CMK (cell line): ENCODE measurements at regions not wholly inside any gene's neighbourhood (a gene's known extent, or its start where the extent isn't known, plus 50 kb on each side); places are given as distances from the start of the nearest gene placed in this dataset.
"Not testable (repeated sequence)": the region's sequence is repeated elsewhere in the genome, so short reads cannot be mapped to it uniquely, and the experiment has no call there.

ENCODE experiments used
- DNase-seq: peaks from one replicate; pipeline ENCODE4 v3.0.0-alpha.2; 2010; ENCODE audit warnings: low read depth

DNA sequence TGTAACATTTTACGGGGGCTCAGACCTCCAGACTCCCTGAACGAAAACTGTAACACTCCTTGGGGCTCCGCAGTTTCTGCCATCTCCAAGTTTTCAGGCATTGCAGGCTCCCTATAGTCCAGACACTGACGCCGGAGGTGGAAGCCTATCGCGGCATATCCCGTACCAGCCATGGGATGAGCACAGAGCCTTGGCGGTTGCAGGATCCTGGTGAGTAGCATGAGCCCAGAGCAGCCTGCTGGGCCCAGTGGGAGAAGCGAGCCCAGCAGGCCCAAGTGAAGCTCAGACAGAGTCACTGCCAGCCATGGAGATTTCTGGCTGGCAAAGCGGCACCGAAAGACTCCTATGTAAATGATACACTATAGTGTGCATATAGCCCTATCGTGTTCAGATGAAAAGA is 446.8 kb downstream of the COL11A1 start:
- no peak for DNase-seq

GRCh38 chr1:102659876-102660483 is 448.3 kb downstream of the COL11A1 start:
- DNase-seq, result not testable (repeated sequence)

- DNase-seq, result no peak
Measured at GRCh38 chr1:102655034-102655433, 453.3 kb downstream of the COL11A1 start.

- DNase-seq, result no peak
Measured at GRCh38 chr1:102640872-102641271, 467.4 kb downstream of the COL11A1 start.

- no peak for DNase-seq
Measured at GRCh38 chr1:102640312-102640711, 468.0 kb downstream of the COL11A1 start.

DNA sequence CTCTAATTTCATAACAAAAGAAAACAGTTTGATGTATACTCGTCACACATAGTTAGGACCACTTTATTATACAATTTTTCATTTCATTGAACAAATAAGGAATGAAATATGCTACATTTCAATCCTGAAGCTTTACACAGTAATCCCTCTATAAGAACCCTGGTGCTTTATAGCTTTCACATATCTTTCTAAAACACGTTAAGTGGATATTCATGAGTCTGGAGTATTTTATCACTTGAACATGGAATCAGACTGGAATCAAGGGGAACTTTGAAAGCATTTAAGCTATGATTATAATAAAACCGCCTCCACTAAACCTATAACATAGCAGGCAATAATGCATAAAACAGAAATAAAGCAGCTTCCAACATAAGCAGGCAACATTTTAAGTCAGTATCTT is 476.6 kb downstream of the COL11A1 start:
- DNase-seq, result no peak

DNA sequence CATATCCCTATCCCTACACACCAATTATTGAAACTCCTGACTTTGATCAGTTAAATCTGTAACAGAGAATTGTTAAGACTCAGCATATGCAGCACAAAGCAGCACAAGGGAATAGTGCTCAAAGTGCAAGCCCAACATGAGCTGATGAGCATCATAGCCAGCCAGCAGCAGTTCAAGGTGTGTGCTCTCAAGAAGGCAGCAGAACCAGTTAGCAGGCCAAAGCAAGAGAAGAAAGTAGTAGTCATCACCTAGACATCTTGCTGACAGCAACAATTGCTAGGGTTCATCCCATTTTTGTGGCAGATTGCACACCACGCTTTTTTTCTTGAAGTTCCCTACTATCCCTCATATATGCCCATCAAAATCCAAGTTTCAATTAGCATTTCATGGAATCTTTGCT is 478.3 kb downstream of the COL11A1 start:
- DNase-seq, result no peak

GRCh38 chr1:102628109-102628613 is 480.2 kb downstream of the COL11A1 start:
- no peak for DNase-seq

GRCh38 chr1:102627145-102627544 is 481.2 kb downstream of the COL11A1 start:
- DNase-seq, result no peak

GRCh38 chr1:102615896-102616295 is 492.4 kb downstream of the COL11A1 start:
- no peak for DNase-seq

GRCh38 chr1:102595106-102595505 is 513.2 kb downstream of the COL11A1 start:
- no peak for DNase-seq

DNA sequence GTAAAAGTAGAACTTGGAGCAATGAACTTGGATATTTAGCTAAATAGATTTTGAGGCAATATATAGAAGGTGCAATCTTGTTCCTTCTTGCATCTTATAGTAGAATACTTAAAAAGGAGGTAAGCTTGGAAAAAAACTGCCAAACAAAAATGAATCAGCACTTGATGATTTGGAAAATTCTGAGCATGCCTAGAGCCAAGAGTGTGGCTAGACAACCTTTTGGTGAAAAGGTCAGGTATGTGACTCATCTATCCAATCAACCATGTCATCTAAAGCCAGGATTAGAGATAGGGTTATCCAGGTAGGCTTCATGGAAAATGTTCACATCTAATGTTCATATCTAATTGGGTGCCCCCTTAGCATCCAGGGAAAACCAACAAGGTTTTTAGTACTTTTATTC is 515.0 kb downstream of the COL11A1 start:
- DNase-seq, result no peak

DNA sequence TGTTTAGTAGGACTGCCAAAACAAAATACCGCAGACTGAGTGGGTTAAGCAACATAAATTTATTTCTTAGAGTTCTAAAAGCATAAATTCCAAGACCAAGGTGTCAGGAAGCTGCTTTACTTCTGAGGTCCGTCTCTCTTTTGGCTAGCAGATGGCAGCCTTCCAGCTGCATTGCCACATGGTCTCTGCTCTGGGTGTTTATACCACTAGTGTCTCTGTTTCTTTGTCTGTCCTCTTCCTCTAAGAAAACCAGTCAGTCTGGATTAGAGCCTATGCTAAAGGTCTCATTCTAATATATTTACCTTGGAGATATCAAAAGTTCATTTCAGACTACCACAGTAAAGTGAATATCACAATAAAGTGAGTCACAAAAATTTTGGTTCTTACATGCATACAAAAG is 519.8 kb downstream of the COL11A1 start:
- no peak for DNase-seq

- no peak for DNase-seq
Measured at GRCh38 chr1:102586022-102586421, 522.3 kb downstream of the COL11A1 start.

DNA sequence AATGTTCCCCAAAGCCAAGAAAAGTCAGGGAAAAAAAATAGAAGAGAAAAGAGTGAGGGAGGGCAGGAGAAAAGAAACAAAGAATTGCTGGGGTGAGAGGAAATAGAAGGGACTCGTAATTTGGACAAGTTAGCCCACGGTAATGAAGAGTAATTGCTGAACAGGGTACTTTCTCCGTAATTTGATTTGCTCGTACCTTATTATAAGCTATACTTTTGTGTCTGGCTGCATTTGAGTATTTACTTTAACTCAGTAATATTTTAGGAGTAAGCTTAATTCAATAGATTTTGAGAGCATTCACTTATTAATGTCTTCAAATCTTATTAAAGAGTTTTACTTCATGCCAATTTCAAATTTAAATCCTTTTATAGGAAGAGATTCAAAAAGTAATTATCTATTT is 527.5 kb downstream of the COL11A1 start:
- no peak for DNase-seq

DNA sequence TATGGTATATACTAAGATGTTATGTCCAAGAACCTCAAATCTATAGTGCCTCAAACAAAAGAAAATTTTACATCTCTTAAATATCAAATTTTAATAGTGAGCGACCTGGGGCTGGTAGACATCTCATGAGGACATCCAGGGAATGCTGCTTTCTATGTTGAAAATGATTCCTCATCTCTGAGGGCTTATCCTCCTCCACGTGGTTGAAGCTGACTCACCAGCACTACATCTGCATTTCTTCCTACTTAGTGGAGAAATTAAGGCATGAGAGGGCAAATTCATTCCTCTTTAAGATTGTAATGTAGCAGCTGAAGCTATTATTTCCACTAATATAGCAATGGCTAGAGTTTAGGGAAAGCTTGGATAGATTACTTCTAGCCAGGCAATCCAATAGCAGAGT is 529.5 kb downstream of the COL11A1 start:
- no peak for DNase-seq

DNA sequence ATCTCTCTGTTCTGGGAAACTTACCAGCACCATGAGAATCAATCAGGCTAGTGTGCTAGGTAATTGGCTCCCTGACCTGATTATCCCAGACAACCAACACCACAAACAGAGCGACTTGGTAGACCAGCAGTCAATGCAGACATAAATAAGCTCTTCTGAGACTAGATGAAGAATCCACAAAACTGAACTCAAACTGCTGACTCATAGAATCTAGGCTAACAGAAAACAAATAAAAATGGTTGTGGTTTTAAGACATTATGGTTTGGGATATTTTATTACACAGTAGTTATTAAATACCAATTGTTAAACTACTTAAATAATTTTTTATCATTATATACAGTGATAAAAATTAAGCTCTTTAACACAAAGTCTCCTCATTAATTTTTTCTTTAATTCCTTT is 535.7 kb downstream of the COL11A1 start:
- no peak for DNase-seq

DNA sequence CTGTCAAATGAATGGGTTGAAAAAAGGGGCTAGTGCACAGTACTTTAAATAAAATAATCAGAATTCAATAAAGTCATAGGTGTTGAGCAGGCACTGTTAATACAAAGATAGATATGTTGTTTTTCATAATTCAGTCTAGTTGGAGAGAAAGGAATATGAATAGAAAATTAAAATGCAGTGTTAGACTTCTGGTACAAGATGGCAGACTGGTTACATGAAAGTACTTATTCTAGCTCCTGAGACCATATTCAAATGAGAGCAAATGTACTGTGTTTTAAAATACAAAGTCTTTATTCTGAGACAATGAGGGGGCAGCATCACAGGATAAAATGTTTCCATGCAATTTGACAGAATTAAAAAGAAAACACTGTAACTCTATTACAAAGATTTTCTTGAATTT is 542.1 kb downstream of the COL11A1 start:
- no peak for DNase-seq

GRCh38 chr1:102562380-102562779 is 545.9 kb downstream of the COL11A1 start:
- DNase-seq, result no peak

- peak; percentile 20 for DNase-seq
Measured at GRCh38 chr1:102550729-102551384, 554.1 kb upstream of the OLFM3 start.

DNA sequence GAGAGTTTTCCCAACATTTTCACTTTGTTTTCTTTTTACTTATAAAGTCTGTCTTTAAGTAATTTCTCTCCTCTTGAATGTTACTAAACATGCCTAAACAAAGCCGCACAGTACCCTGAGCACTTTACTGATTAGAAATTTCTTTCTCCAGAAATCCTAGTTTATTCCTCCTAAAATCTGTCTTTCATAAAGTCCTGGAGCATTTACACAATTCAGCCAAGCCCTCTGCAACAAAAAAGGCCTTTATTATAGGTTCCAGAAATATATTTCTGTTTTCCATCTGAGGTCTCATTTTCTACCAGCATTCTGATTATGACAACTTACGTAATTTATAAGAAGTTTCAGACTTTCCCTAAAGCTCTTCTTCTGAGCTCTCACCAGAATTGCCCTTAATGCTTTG is 549.5 kb upstream of the OLFM3 start:
- DNase-seq, result no peak

GRCh38 chr1:102535829-102536505 is 539.2 kb upstream of the OLFM3 start:
- no peak for DNase-seq

DNA sequence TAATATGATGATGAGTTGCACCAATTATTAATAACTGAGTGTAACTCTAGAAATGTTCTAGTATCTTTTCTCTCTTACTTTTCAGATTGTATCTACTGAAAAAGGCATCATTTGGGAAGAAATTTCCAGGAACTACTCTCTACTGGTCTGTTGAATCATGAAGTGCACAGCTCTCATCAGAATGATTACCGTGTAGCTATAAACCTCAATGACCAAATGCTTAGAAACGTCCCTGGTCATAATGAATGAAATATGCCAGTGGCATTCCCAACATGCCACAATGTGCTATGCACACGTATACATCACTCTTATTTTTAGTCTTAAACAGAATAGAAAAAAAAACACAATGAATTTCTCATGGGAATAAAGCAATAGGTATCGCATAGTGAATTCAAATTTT is 534.3 kb upstream of the OLFM3 start:
- no peak for DNase-seq
